B cell (primary cell): ENCODE measurements at regions not wholly inside any gene's neighbourhood (a gene's known extent, or its start where the extent isn't known, plus 50 kb on each side); places are given as distances from the start of the nearest gene placed in this dataset.
"Not testable (repeated sequence)": the region's sequence is repeated elsewhere in the genome, so short reads cannot be mapped to it uniquely, and the experiment has no call there.

Experiments
- ATAC-seq: fragments of 200-7000 bp; cut with Tn5 transposase; one replicate; pipeline ENCODE4 v1.10.0; 2021; ENCODE audit warnings: low read depth, mild to moderate bottlenecking, moderate number of reproducible peaks, moderate library complexity
- CTCF ChIA-PET: fragments of 350-600 bp; sonication (Branson Sonifier 250); formaldehyde crosslinking; loops from one replicate; lab custom pipeline; 2021; ENCODE audit warnings: antibody characterized with exemption, inconsistent platforms; lab: Charles Lee
- POLR2A ChIA-PET: fragments of 350-600 bp; sonication (Branson Sonifier 250); formaldehyde crosslinking; loops from one replicate; lab custom pipeline; 2021; ENCODE audit warnings: antibody characterized with exemption; lab: Charles Lee
- DNase-seq: peaks from one replicate; pipeline ENCODE4 v3.0.0; 2013
- H2AFZ ChIP-seq: 2 replicates; pipeline ENCODE4 v1.6.1; 2012; ENCODE audit warnings: mild to moderate bottlenecking, low read depth, low read length; ENCODE audit not compliant: insufficient read depth, poor library complexity, severe bottlenecking
- H3K27ac ChIP-seq, 2 donors: 1 replicate in 1 of 2; 2 replicates in 1 of 2; pipeline ENCODE4 v1.5.1; 2012 to 2013; ENCODE audit warnings: low read length in 2 of 2, mild to moderate bottlenecking in 2 of 2, moderate library complexity in 1 of 2
- H3K27me3 ChIP-seq, 4 experiments: fragments of 200-600 bp in 1 of 4; sonication (generic) in 1 of 4; replicated peaks in 1 of 4; 1 replicate in 2 of 4; 2 replicates in 2 of 4; pipeline versions ENCODE4 v1.6.1 to v1.7.0; 2013 to 2016; ENCODE audit warnings: low read length in 3 of 4, mild to moderate bottlenecking in 2 of 4, mixed read lengths in 1 of 4, moderate library complexity in 1 of 4; ENCODE audit not compliant: insufficient read depth in 4 of 4, control insufficient read depth in 3 of 4; ENCODE audit errors: control extremely low read depth in 1 of 4
- H3K36me3 ChIP-seq, 2 experiments: replicated peaks in 1 of 2; 1 replicate in 1 of 2; 2 replicates in 1 of 2; pipeline versions ENCODE4 v1.6.1 to v1.7.1; 2013; ENCODE audit warnings: low read length in 1 of 2; ENCODE audit not compliant: insufficient read depth in 2 of 2, control insufficient read depth in 1 of 2; ENCODE audit errors: control extremely low read depth in 1 of 2, extremely low read depth in 1 of 2
- H3K4me1 ChIP-seq, 2 donors: fragments of 200-600 bp in 1 of 2; sonication (generic) in 1 of 2; 1 replicate in 1 of 2; 2 replicates in 1 of 2; pipeline versions ENCODE4 v1.5.1 to v1.6.1; 2013 to 2017; ENCODE audit warnings: low read length in 2 of 2; ENCODE audit not compliant: control insufficient read depth in 2 of 2, insufficient read depth in 2 of 2
- H3K4me2 ChIP-seq: replicated peaks from 2 replicates; pipeline ENCODE3; 2012; ENCODE audit warnings: mild to moderate bottlenecking, low read depth, low read length; ENCODE audit not compliant: poor library complexity, severe bottlenecking
- H3K4me3 ChIP-seq, 5 experiments: fragments of 200-600 bp in 1 of 5; sonication (generic) in 1 of 5; 1 replicate in 3 of 5; 2 replicates in 2 of 5; pipeline versions ENCODE4 v1.5.1 to v1.7.0; 2011 to 2016; ENCODE audit warnings: low read length in 4 of 5, mild to moderate bottlenecking in 4 of 5, low read depth in 2 of 5, control low read depth in 1 of 5, moderate library complexity in 1 of 5; ENCODE audit not compliant: insufficient read depth in 1 of 5; ENCODE audit errors: control extremely low read depth in 1 of 5, extremely low read depth in 1 of 5
- H3K79me2 ChIP-seq: fragments of 200-600 bp; sonication (generic); one replicate; pipeline ENCODE4 v1.6.0; 2016; ENCODE audit warnings: low read length; ENCODE audit not compliant: control insufficient read depth, insufficient read depth
- H3K9ac ChIP-seq: fragments of 200-600 bp; sonication (generic); 2 replicates; pipeline ENCODE4 v1.6.1; 2017; ENCODE audit warnings: mild to moderate bottlenecking, low read length, moderate library complexity
- H3K9me3 ChIP-seq, 3 donors: one replicate each; pipeline versions ENCODE4 v1.6.1 to v1.7.1; 2013; ENCODE audit warnings: low read length in 2 of 3; ENCODE audit not compliant: control insufficient read depth in 2 of 3, insufficient read depth in 1 of 3; ENCODE audit errors: control extremely low read depth in 1 of 3
- H4K20me1 ChIP-seq: 2 replicates; pipeline ENCODE4 v1.6.0; 2012; ENCODE audit warnings: mild to moderate bottlenecking, low read length; ENCODE audit not compliant: insufficient read depth, control insufficient read depth, poor library complexity, severe bottlenecking
- H3K27ac Mint-ChIP-seq: one replicate; pipeline ENCODE4 v1.8.0; 2021; ENCODE audit warnings: mixed read lengths
- H3K27me3 Mint-ChIP-seq: one replicate; pipeline ENCODE4 v1.8.0; 2021; ENCODE audit warnings: mixed read lengths
- H3K4me1 Mint-ChIP-seq: one replicate; pipeline ENCODE4 v1.8.0; 2021; ENCODE audit warnings: mixed read lengths
- H3K4me3 Mint-ChIP-seq: one replicate; pipeline ENCODE4 v1.8.0; 2021; ENCODE audit warnings: mixed read lengths
- H3K9me3 Mint-ChIP-seq: one replicate; pipeline ENCODE4 v1.8.0; 2022; ENCODE audit warnings: mixed read lengths; ENCODE audit not compliant: insufficient read depth
- CTCF ChIP-seq: fragments of 200-600 bp; IDR thresholded peaks from one replicate; pipeline ENCODE4 v1.8.0; 2022; ENCODE audit warnings: antibody characterized with exemption, mild to moderate bottlenecking
- EZH2 ChIP-seq: IDR thresholded peaks from 2 replicates; pipeline ENCODE4 v1.6.1; 2012; ENCODE audit warnings: borderline replicate concordance, low read depth, mild to moderate bottlenecking, moderate library complexity, low read length; ENCODE audit not compliant: insufficient read depth, poor library complexity, severe bottlenecking
- WGBS: methylation state at CpG from one replicate; pipeline ENCODE4 v1.1.5; 2013; ENCODE audit warnings: missing lambda C conversion rate; ENCODE audit not compliant: insufficient coverage; 5-methylcytosine and 5-hydroxymethylcytosine counted together
- intact Hi-C: fragments of 100-400 bp; cut with micrococcal nuclease; formaldehyde crosslinking; loops from one replicate; pipeline ENCODE4 v1.10.0; 2022

- Histone ChIP-seq H3K4me3 (no peak overlapping the region), H3K9me3 (peaks cover 0 to 4% (median 0%) of the 10 kb centered on the region in 3 donors), H3K27me3 (peaks cover 0 to 3% (median 0%) of the 10 kb centered on the region in 4 experiments), H3K9ac (no peak overlapping the region), H3K36me3 (no peaks in the 10 kb centered on the region), H4K20me1 (no peaks in the 10 kb centered on the region), H3K79me2 (no peaks in the 10 kb centered on the region), H3K4me1 (no peaks in the 10 kb centered on the region), H3K27ac (no peak overlapping the region), H2AFZ (no peak overlapping the region), H3K4me2 (no peak overlapping the region)
- Mint-ChIP-seq H3K9me3 (no peaks in the 10 kb centered on the region), H3K4me1 (no peaks in the 10 kb centered on the region), H3K4me3 (no peak overlapping the region), H3K27ac (no peak overlapping the region), H3K27me3 (peaks cover 2% of the 10 kb centered on the region)
- 91% methylated on average over 10 of the region's 10 CpGs for WGBS
- ChIA-PET CTCF (no interaction called here), POLR2A (no interaction called here)
- DNase-seq: no peak
- TF ChIP-seq EZH2 (no peak), CTCF (no peak)
- ATAC-seq: no peak
- intact Hi-C loops: no loop called here
Measured at GRCh38 chr17:5922476-5922875, 147.7 kb upstream of the WSCD1 start.

GRCh38 chr17:5929721-5930120, 140.5 kb upstream of the WSCD1 start:
- no peak overlapping the region for H2AFZ ChIP-seq
- no peak overlapping the region for H3K27ac ChIP-seq
- H3K27me3 ChIP-seq: no peaks in the 10 kb centered on the region
- H3K4me1 ChIP-seq: no peaks in the 10 kb centered on the region
- H3K9me3 ChIP-seq: peaks cover 0 to 5% (median 3%) of the 10 kb centered on the region in 3 donors
- no peak for TF ChIP-seq EZH2
- no peak for TF ChIP-seq CTCF
- ChIA-PET CTCF (no interaction called here), POLR2A (no interaction called here)
- ATAC-seq (no peak), DNase-seq (no peak)
- WGBS: 98% methylated on average over 10 of the region's 10 CpGs
- peaks cover 8% of the 10 kb centered on the region for H3K27me3 Mint-ChIP-seq
- H3K79me2 ChIP-seq: no peaks in the 10 kb centered on the region
- intact Hi-C loops: no loop called here
- H4K20me1 ChIP-seq: no peaks in the 10 kb centered on the region
- H3K4me1 Mint-ChIP-seq: no peaks in the 10 kb centered on the region
- H3K4me2 ChIP-seq: no peak overlapping the region
- H3K9ac ChIP-seq: no peak overlapping the region
- no peak overlapping the region for H3K4me3 ChIP-seq
- H3K27ac Mint-ChIP-seq: no peak overlapping the region
- no peak overlapping the region for H3K4me3 Mint-ChIP-seq
- H3K36me3 ChIP-seq: no peaks in the 10 kb centered on the region
- H3K9me3 Mint-ChIP-seq: peaks cover 7% of the 10 kb centered on the region

GRCh38 chr17:5930555-5930954, 139.6 kb upstream of the WSCD1 start:
- H3K27me3 Mint-ChIP-seq: peaks cover 15% of the 10 kb centered on the region
- H3K4me2 ChIP-seq, H3K4me3 Mint-ChIP-seq, H3K9me3 Mint-ChIP-seq, H4K20me1 ChIP-seq, H3K27ac Mint-ChIP-seq, H3K4me3 ChIP-seq, H3K27me3 ChIP-seq, DNase-seq, H2AFZ ChIP-seq, intact Hi-C loops, H3K9ac ChIP-seq, POLR2A ChIA-PET, H3K4me1 Mint-ChIP-seq, H3K79me2 ChIP-seq, H3K36me3 ChIP-seq, ATAC-seq, H3K9me3 ChIP-seq, CTCF ChIA-PET, H3K4me1 ChIP-seq, H3K27ac ChIP-seq: not testable (repeated sequence)
- no CpG with 5 or more reads among the region's 1 CpG for WGBS
